IPS-NIHi7 (cell line): ENCODE measurements at regions not wholly inside any gene's neighbourhood (a gene's known extent, or its start where the extent isn't known, plus 50 kb on each side); places are given as distances from the start of the nearest gene placed in this dataset.
A peak's percentile ranks its signal among the peaks of the same experiment; 100 is the strongest.

Experiments
- DNase-seq: peaks from one replicate; pipeline ENCODE4 v3.0.0; 2012; ENCODE audit warnings: mixed read lengths; ENCODE audit errors: extremely low spot score

GRCh38 chr12:76706761-76707160, 57.2 kb upstream of the ZDHHC17 start:
- no peak for DNase-seq

DNA sequence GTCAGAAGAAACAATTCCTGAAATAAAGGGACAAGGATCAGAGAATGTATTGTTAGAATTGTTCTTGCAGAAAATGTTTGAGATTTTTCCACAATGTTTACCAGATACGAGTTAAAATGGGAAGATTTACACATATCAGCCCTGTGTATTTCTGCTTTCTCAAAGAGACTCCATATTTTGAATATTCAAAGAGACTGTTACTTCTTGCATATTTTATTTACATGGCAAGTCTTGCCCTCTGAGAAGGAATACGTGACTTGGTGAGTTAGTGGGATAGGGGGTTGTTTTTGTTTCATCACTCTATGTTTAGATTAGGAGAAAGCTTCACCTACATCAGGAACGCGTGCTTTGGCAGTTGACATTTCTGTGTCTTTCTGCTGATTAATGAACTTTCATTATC, 56.1 kb upstream of the ZDHHC17 start:
- DNase-seq, result no peak

DNA sequence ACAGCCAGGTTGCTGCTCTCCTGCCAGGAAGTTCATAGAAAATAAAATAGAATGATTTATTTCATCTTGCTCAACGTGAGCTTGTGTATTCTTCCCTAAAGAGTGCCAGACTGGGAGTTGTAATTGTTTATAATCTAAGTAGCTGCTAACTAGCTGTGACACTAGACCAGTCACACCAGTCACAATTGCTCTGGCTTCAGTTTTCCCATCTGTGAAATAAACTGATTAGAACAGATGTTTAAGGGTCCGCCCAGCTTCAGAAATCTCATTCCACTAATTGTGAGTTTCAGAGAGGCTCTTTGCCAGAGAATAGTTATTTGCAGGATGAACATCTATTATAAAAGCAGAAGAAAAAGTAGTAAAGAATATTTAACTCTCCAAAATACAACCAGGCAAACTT, 55.6 kb upstream of the ZDHHC17 start:
- no peak for DNase-seq

DNA sequence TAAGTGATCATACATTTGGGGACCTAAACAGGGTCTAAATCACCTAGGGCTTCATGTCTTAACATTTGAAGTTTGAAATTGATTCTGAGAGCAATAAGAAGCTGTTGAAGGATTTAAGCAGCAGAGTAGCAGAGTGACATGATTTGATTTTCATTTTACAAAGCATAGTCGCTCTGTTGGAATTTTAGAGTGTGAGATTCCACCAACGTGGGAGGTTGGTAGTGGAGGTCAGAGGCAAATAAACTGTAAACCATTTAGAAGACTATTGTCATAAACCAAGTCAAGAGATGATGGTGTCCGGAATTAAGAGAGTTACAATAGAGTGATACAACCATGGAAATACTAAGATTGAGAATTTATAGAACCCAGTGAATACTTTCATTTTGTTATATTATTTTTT, 52.7 kb upstream of the ZDHHC17 start:
- DNase-seq, result no peak

- peak; percentile 57 for DNase-seq
Measured at GRCh38 chr12:76713130-76713529, 50.8 kb upstream of the ZDHHC17 start.

- no peak for DNase-seq
Measured at GRCh38 chr12:76713986-76714385, 49.9 kb upstream of the ZDHHC17 start.
